ENCODE measurements at regions not wholly inside any gene's neighbourhood (a gene's known extent, or its start where the extent isn't known, plus 50 kb on each side); places are given as distances from the start of the nearest gene placed in this dataset.

DNA sequence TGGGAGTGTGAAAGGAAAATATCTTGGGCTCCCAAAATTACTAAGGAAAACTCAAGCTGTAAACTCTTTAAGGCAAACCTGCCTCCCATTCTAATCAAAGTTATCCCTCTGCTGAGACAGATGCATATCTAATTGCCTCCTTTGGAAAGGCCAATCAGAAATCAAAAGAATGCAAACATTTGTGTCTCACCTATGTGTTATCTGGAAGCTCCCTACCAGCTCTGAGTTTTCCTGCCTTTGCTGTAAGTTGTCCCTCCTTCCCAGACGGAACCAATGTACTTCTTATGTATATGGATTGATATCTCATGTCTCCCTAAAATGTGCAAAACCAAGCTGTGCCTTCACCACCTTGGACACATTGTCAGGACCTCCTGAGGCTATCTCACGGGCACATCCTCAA lies 95.8 kb downstream of the AASDHPPT start:
- TF ChIP-seq, protein P1, sequence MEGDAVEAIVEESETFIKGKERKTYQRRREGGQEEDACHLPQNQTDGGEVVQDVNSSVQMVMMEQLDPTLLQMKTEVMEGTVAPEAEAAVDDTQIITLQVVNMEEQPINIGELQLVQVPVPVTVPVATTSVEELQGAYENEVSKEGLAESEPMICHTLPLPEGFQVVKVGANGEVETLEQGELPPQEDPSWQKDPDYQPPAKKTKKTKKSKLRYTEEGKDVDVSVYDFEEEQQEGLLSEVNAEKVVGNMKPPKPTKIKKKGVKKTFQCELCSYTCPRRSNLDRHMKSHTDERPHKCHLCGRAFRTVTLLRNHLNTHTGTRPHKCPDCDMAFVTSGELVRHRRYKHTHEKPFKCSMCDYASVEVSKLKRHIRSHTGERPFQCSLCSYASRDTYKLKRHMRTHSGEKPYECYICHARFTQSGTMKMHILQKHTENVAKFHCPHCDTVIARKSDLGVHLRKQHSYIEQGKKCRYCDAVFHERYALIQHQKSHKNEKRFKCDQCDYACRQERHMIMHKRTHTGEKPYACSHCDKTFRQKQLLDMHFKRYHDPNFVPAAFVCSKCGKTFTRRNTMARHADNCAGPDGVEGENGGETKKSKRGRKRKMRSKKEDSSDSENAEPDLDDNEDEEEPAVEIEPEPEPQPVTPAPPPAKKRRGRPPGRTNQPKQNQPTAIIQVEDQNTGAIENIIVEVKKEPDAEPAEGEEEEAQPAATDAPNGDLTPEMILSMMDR (conservative IDR thresholded peaks at IDR 0.05; ENCODE audit: low read depth, low read length) = no peak
- TF ChIP-seq EZH2 (IDR thresholded peaks at IDR 0.05; ENCODE audit: low read length, unreplicated experiment) = no peak
- TF ChIP-seq EZH2phosphoT487 (IDR thresholded peaks at IDR 0.05; ENCODE audit: borderline replicate concordance, low read length) = no peak

All from PC-3 (cell line).